Osteoblast (primary cell): ENCODE measurements at regions not wholly inside any gene's neighbourhood (a gene's known extent, or its start where the extent isn't known, plus 50 kb on each side); places are given as distances from the start of the nearest gene placed in this dataset.

ENCODE experiments used
- DNase-seq: peaks from one replicate; pipeline ENCODE4 v3.0.0; 2011; ENCODE audit warnings: low spot score, mixed read lengths; ENCODE audit not compliant: insufficient read length; ENCODE audit errors: missing footprints
- H2AFZ ChIP-seq: 2 replicates; pipeline ENCODE4 v1.6.0; 2011; ENCODE audit warnings: mild to moderate bottlenecking, low read length
- H3K27ac ChIP-seq: 2 replicates; pipeline ENCODE4 v1.5.1; 2011; ENCODE audit warnings: mild to moderate bottlenecking, low read depth, low read length, moderate library complexity
- H3K27me3 ChIP-seq: 2 replicates; pipeline ENCODE4 v1.6.0; 2012; ENCODE audit warnings: mild to moderate bottlenecking, control low read depth, inconsistent platforms, low read length, moderate library complexity; ENCODE audit not compliant: insufficient read depth
- H3K36me3 ChIP-seq: 2 replicates; pipeline ENCODE4 v1.5.1; 2011; ENCODE audit warnings: mild to moderate bottlenecking, low read length, control low read depth, moderate library complexity; ENCODE audit not compliant: insufficient read depth
- H3K4me1 ChIP-seq: 2 replicates; pipeline ENCODE4 v1.5.1; 2011; ENCODE audit warnings: mild to moderate bottlenecking, low read length, control low read depth, moderate library complexity; ENCODE audit not compliant: insufficient read depth
- H3K4me2 ChIP-seq: 2 replicates; pipeline ENCODE4 v1.6.0; 2011; ENCODE audit warnings: mild to moderate bottlenecking, low read length; ENCODE audit not compliant: insufficient read depth
- H3K4me3 ChIP-seq: fragments of 200-600 bp; sonication (generic); 3 replicates; pipeline ENCODE4 v1.5.1; 2012; ENCODE audit warnings: mild to moderate bottlenecking, low read length, inconsistent platforms; ENCODE audit not compliant: insufficient read depth
- H3K79me2 ChIP-seq: 2 replicates; pipeline ENCODE4 v1.6.0; 2012; ENCODE audit warnings: mild to moderate bottlenecking, low read length, control low read depth, inconsistent platforms; ENCODE audit not compliant: insufficient read depth
- H3K9me3 ChIP-seq: 2 replicates; pipeline ENCODE4 v1.5.1; 2011; ENCODE audit warnings: low read depth, low read length, control low read depth
- H4K20me1 ChIP-seq: 2 replicates; pipeline ENCODE4 v1.6.0; 2012; ENCODE audit warnings: mild to moderate bottlenecking, low read length, control low read depth; ENCODE audit not compliant: insufficient read depth
- TF ChIP-seq, protein P1 (sequence below): IDR thresholded peaks from 2 replicates; pipeline ENCODE4 v1.5.1; 2011; ENCODE audit warnings: mild to moderate bottlenecking, low read depth, low read length, moderate library complexity; ENCODE audit errors: extremely low read depth

GRCh38 chr2:145980318-145980717, 1460.4 kb upstream of the ZEB2 start:
- Histone ChIP-seq H3K27ac (no peak overlapping the region), H3K36me3 (no peaks in the 10 kb centered on the region), H3K9me3 (no peaks in the 10 kb centered on the region), H4K20me1 (no peaks in the 10 kb centered on the region), H3K4me2 (no peak overlapping the region), H3K27me3 (no peaks in the 10 kb centered on the region), H2AFZ (no peak overlapping the region), H3K4me3 (no peak overlapping the region), H3K79me2 (no peaks in the 10 kb centered on the region), H3K4me1 (no peaks in the 10 kb centered on the region)
- TF ChIP-seq, protein P1, sequence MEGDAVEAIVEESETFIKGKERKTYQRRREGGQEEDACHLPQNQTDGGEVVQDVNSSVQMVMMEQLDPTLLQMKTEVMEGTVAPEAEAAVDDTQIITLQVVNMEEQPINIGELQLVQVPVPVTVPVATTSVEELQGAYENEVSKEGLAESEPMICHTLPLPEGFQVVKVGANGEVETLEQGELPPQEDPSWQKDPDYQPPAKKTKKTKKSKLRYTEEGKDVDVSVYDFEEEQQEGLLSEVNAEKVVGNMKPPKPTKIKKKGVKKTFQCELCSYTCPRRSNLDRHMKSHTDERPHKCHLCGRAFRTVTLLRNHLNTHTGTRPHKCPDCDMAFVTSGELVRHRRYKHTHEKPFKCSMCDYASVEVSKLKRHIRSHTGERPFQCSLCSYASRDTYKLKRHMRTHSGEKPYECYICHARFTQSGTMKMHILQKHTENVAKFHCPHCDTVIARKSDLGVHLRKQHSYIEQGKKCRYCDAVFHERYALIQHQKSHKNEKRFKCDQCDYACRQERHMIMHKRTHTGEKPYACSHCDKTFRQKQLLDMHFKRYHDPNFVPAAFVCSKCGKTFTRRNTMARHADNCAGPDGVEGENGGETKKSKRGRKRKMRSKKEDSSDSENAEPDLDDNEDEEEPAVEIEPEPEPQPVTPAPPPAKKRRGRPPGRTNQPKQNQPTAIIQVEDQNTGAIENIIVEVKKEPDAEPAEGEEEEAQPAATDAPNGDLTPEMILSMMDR = no peak
- DNase-seq = no peak

DNA sequence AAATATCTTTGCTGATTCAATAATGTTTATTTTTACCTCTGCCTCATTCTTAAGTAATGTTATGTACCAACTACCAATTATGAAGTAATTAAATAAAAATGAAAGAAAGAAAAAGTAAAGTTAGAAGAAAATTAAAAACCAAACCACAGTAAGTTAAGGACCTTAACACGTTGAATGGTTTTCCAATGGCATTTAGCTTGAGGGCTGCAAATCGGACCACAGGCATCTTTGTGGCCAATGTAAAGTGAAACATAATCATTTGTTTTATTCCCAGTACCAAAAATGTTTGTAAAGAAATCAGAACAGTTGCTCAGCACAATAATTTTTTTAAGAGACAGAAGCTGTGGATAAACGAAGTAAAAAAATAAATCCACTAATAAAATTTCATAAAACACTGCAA, 1455.5 kb upstream of the ZEB2 start:
- TF ChIP-seq, protein P1 = no peak
- Histone ChIP-seq H3K4me1 (no peaks in the 10 kb centered on the region), H2AFZ (no peak overlapping the region), H3K79me2 (no peaks in the 10 kb centered on the region), H3K4me2 (no peak overlapping the region), H3K4me3 (no peak overlapping the region), H3K27ac (no peak overlapping the region), H4K20me1 (no peaks in the 10 kb centered on the region), H3K27me3 (no peaks in the 10 kb centered on the region), H3K9me3 (no peaks in the 10 kb centered on the region), H3K36me3 (no peaks in the 10 kb centered on the region)
- no peak for DNase-seq

- DNase-seq = peak; percentile 83
- Histone ChIP-seq H3K4me1 (no peaks in the 10 kb centered on the region), H3K27me3 (no peaks in the 10 kb centered on the region), H3K4me2 (no peak overlapping the region), H4K20me1 (no peaks in the 10 kb centered on the region), H3K79me2 (no peaks in the 10 kb centered on the region), H3K4me3 (no peak overlapping the region), H3K27ac (no peak overlapping the region), H3K36me3 (no peaks in the 10 kb centered on the region), H3K9me3 (no peaks in the 10 kb centered on the region), H2AFZ (no peak overlapping the region)
- TF ChIP-seq, protein P1 = no peak
Measured at GRCh38 chr2:145961846-145962245, 1441.9 kb upstream of the ZEB2 start.

DNA sequence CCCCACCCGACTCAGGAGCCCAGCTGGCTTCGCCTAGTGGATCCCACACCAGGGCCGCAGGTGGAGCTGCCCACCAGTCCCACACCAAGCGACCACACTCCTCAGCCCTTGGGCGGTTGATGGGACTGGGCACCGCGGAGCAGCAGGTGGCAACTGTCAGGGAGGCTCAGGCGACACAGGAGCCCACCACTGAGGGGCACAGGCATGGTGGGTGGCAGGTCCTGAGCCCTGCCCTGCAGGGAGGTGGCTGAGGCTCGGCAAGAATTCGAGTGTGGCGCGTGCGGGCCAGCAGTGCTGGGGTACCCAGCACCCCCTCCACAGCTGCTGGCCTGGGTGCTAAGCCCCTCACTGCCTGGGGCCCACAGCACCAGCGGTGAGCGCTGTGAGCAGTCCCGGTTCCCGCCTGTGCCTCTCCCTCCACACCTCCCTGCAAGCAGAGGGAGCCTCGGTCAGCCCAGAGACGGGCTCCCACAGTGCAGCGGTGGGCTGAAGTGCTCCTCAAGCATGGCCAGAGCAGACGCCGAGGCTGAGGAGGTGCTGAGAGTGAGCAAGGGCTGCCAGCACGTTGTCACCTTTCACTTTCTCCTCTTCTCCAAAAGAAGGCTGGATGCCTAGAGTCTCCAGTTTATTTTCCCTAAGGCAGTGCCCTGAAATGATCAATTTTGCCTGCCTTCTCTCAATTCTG, 1440.7 kb upstream of the ZEB2 start:
- H4K20me1 ChIP-seq = no peaks in the 10 kb centered on the region
- no peaks in the 10 kb centered on the region for H3K79me2 ChIP-seq
- no peak overlapping the region for H3K27ac ChIP-seq
- no peaks in the 10 kb centered on the region for H3K27me3 ChIP-seq
- TF ChIP-seq, protein P1 = no peak
- no peak overlapping the region for H2AFZ ChIP-seq
- H3K4me3 ChIP-seq = no peak overlapping the region
- H3K36me3 ChIP-seq = no peaks in the 10 kb centered on the region
- H3K9me3 ChIP-seq = peaks cover 2% of the 10 kb centered on the region
- DNase-seq = no peak
- no peak overlapping the region for H3K4me2 ChIP-seq
- H3K4me1 ChIP-seq = no peaks in the 10 kb centered on the region
